ENCODE measurements at regions not wholly inside any gene's neighbourhood (a gene's known extent, or its start where the extent isn't known, plus 50 kb on each side); places are given as distances from the start of the nearest gene placed in this dataset.
A peak's percentile ranks its signal among the peaks of the same experiment; 100 is the strongest.

DNA sequence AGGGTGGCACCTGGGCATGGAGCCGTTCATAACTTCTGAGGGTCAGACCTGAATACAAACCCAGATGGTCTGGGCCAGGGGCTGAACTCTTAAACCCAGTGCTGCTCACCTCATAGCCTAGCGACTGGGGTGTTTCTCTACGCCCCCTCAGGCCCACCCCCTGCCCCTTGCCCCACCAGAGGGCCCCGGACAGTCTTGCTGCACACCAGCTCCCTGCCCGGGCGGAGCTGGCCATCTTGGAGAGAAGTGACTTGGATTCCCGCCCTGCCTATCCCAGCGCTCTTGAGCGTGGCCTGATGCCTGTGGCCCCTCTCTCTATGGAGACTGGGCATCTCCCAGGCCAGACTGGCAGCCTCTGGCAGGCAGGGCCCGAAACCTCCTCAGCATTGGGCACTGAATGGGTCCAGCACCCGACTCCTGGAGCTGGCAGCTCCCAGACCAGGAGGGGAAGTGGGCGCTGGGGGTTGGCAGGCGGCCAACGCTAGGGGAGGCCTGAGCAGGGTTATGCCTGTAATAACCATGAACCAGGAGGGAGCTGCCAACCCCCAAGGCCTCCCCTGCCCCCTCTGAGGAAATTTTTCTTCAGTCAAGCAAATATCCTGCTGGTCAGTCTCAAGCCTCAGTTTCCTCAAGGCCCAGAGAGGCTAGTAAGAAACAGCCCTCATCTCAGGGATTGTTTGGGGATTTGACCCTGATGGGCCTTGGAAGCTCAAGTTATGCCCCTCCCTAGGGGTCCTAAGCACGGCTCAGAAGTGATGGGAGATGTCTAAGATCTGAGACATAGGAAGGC is 169.5 kb downstream of the VEGFA start:
- TF ChIP-seq, protein P1, sequence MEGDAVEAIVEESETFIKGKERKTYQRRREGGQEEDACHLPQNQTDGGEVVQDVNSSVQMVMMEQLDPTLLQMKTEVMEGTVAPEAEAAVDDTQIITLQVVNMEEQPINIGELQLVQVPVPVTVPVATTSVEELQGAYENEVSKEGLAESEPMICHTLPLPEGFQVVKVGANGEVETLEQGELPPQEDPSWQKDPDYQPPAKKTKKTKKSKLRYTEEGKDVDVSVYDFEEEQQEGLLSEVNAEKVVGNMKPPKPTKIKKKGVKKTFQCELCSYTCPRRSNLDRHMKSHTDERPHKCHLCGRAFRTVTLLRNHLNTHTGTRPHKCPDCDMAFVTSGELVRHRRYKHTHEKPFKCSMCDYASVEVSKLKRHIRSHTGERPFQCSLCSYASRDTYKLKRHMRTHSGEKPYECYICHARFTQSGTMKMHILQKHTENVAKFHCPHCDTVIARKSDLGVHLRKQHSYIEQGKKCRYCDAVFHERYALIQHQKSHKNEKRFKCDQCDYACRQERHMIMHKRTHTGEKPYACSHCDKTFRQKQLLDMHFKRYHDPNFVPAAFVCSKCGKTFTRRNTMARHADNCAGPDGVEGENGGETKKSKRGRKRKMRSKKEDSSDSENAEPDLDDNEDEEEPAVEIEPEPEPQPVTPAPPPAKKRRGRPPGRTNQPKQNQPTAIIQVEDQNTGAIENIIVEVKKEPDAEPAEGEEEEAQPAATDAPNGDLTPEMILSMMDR (IDR thresholded peaks at IDR 0.05; ENCODE audit: insufficient read depth, low read length), result no peak
- TF ChIP-seq REST (IDR thresholded peaks at IDR 0.05; ENCODE audit: insufficient replicate concordance, low read depth) (no peak), POLR2AphosphoS5 (IDR thresholded peaks at IDR 0.05; ENCODE audit: low read depth) (no peak; the same call in 1 of the 2 replicates), SPI1 (IDR thresholded peaks at IDR 0.05; ENCODE audit: borderline replicate concordance, low read depth) (peak; percentile 89)
